ENCODE measurements at regions not wholly inside any gene's neighbourhood (a gene's known extent, or its start where the extent isn't known, plus 50 kb on each side); places are given as distances from the start of the nearest gene placed in this dataset.

- H3K27me3 ChIP-seq, result peaks cover 22% of the 10 kb centered on the region
- H3K9me3 ChIP-seq, result no peaks in the 10 kb centered on the region
- H3K4me1 ChIP-seq, result no peaks in the 10 kb centered on the region
- no peaks in the 10 kb centered on the region for H3K36me3 ChIP-seq
- TF ChIP-seq EP300 (IDR thresholded peaks at IDR 0.05) (no peak), POLR2A (IDR thresholded peaks at IDR 0.05) (no peak)
- TF ChIP-seq, protein P1, sequence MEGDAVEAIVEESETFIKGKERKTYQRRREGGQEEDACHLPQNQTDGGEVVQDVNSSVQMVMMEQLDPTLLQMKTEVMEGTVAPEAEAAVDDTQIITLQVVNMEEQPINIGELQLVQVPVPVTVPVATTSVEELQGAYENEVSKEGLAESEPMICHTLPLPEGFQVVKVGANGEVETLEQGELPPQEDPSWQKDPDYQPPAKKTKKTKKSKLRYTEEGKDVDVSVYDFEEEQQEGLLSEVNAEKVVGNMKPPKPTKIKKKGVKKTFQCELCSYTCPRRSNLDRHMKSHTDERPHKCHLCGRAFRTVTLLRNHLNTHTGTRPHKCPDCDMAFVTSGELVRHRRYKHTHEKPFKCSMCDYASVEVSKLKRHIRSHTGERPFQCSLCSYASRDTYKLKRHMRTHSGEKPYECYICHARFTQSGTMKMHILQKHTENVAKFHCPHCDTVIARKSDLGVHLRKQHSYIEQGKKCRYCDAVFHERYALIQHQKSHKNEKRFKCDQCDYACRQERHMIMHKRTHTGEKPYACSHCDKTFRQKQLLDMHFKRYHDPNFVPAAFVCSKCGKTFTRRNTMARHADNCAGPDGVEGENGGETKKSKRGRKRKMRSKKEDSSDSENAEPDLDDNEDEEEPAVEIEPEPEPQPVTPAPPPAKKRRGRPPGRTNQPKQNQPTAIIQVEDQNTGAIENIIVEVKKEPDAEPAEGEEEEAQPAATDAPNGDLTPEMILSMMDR (IDR thresholded peaks at IDR 0.05), result no peak
- WGBS, result 56% methylated on average over 6 of the region's 6 CpGs
- H3K27ac ChIP-seq, result no peak overlapping the region
- no peak for DNase-seq (ENCODE audit: low spot score in 2 of 2)
- no peak overlapping the region for H3K4me3 ChIP-seq
These were observed 50.2 kb upstream of the SIRPG start for GRCh38 chr20:1707588-1708449.
